Neural crest cell (in vitro differentiated cells): ENCODE measurements at regions not wholly inside any gene's neighbourhood (a gene's known extent, or its start where the extent isn't known, plus 50 kb on each side); places are given as distances from the start of the nearest gene placed in this dataset.
"Not testable (repeated sequence)": the region's sequence is repeated elsewhere in the genome, so short reads cannot be mapped to it uniquely, and the experiment has no call there.

ENCODE experiments used
- DNase-seq: peaks from one replicate; pipeline ENCODE4 v3.0.0; 2021; ENCODE audit warnings: low read depth, mixed read lengths, low spot score
- H3K27ac Mint-ChIP-seq: one replicate; pipeline ENCODE4 v1.8.0; 2021; ENCODE audit warnings: mild to moderate bottlenecking, mixed read lengths; ENCODE audit not compliant: unreplicated experiment
- H3K27me3 Mint-ChIP-seq: 2 replicates; pipeline ENCODE4 v1.8.0; 2021; ENCODE audit warnings: low read depth, mild to moderate bottlenecking, mixed read lengths
- H3K36me3 Mint-ChIP-seq: 2 replicates; pipeline ENCODE4 v1.8.0; 2021; ENCODE audit warnings: low read depth, mild to moderate bottlenecking, mixed read lengths
- H3K4me1 Mint-ChIP-seq: 2 replicates; pipeline ENCODE4 v1.8.0; 2021; ENCODE audit warnings: mixed read lengths
- H3K4me3 Mint-ChIP-seq: one replicate; pipeline ENCODE4 v1.8.0; 2021; ENCODE audit warnings: mild to moderate bottlenecking, mixed read lengths
- H3K9me3 Mint-ChIP-seq: 2 replicates; pipeline ENCODE4 v1.8.0; 2021; ENCODE audit warnings: mixed read lengths
- TF ChIP-seq, protein P1 (sequence below): fragments of 200-600 bp; sonication (generic); conservative IDR thresholded peaks from 2 replicates; pipeline ENCODE4 v1.5.0; 2021; ENCODE audit warnings: antibody characterized with exemption, mild to moderate bottlenecking

DNA sequence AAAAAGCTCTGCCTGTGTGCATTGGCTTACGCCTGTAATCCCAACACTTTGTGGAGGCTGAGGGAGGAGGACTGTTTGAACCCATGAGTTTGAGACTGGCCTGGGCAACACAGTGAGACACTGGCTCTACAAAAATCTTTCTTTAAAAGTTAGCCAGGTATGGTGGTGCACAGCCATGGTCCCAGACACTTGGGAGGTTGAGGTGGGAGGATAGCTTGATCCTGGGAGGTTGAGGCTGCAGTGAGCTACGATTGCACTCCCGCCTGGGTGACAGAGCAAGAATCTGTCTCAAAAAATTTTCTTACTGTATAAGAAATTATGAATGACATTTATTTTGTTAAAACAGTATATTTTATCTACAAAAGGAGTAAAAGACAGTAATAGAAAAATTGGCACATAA is 4468.9 kb upstream of the OR11H1 start:
- not testable (repeated sequence) for H3K27ac Mint-ChIP-seq, DNase-seq, H3K4me3 Mint-ChIP-seq, H3K4me1 Mint-ChIP-seq, H3K27me3 Mint-ChIP-seq
- Mint-ChIP-seq H3K9me3 (peaks cover 25% of the 10 kb centered on the region), H3K36me3 (peaks cover 17% of the 10 kb centered on the region)

DNA sequence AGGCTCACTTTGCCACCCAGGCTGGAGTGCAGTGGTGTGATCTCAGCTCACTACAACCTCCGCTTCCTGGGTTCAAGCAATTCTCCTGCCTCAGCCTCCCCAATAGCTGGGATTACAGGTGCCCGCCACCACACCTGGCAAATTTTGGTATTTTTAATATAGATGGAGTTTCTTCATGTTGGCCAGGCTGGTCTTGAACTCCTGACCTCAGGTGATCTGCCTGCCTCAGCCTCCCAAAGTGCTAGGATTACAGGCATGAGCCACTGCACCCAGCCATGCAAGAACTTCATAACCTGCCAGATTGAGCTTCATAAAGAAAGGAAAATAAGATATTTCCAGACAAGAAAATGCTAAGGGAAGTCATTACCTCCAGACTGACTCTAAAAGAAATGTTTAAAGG is 4467.2 kb upstream of the OR11H1 start:
- peaks cover 21% of the 10 kb centered on the region for H3K9me3 Mint-ChIP-seq
- not testable (repeated sequence) for H3K27me3 Mint-ChIP-seq, H3K4me1 Mint-ChIP-seq, DNase-seq, H3K4me3 Mint-ChIP-seq, H3K27ac Mint-ChIP-seq
- peaks cover 12% of the 10 kb centered on the region for H3K36me3 Mint-ChIP-seq

DNA sequence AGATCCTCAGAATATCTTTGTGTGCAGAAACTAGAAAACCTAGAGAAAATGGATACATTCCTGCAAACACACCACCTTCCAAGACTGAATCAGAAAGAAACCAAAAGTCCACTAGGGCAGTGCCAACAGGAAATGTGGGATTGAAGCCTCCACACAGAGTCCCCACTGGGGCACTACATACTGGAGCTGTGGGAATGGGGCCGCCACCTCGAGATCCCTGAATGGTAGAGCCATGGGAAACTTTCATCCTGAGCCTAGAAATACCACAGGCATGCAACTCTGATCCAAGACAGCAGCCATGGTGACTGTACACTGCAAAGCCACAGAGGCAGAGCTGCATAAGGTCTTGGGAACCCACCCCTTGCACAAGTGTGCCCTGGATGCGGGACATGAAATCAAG is 4465.5 kb upstream of the OR11H1 start:
- not testable (repeated sequence) for DNase-seq, H3K27ac Mint-ChIP-seq, H3K27me3 Mint-ChIP-seq, H3K4me1 Mint-ChIP-seq, H3K4me3 Mint-ChIP-seq
- peaks cover 17% of the 10 kb centered on the region for H3K36me3 Mint-ChIP-seq
- peaks cover 24% of the 10 kb centered on the region for H3K9me3 Mint-ChIP-seq

DNA sequence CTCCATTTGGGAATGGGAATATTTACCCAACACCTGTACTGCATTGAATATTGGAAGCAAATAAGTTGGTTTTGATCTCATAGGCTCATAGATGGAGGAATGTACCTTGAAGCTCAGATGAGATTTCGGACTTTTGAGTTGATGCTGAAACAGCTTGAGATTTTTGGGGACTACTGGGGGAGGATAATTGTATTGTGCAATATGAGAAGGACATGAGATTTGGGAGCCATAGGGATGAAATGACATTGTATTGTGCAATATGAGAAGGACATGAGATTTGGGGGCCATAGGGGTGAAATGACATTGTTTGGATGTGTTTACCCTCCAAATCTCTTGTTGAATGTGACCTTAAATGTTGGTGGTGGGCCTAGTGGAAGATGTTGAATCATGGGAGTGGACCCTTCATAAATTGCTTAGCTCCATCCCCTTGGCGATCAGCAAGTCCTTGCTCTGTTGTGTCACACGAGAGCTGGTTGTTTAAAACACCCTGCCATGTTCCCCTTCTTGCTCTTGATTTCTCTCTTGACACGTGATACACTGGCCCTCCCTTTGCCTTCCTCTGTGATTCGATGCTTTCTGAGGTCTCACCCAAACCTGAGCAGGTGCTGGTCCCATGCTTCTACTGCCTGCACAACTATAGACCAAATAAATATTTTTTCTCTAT is 4464.8 kb upstream of the OR11H1 start:
- H3K27ac Mint-ChIP-seq, H3K4me1 Mint-ChIP-seq, H3K4me3 Mint-ChIP-seq, H3K27me3 Mint-ChIP-seq, DNase-seq: not testable (repeated sequence)
- H3K36me3 Mint-ChIP-seq, result peaks cover 20% of the 10 kb centered on the region
- H3K9me3 Mint-ChIP-seq, result peaks cover 28% of the 10 kb centered on the region

DNA sequence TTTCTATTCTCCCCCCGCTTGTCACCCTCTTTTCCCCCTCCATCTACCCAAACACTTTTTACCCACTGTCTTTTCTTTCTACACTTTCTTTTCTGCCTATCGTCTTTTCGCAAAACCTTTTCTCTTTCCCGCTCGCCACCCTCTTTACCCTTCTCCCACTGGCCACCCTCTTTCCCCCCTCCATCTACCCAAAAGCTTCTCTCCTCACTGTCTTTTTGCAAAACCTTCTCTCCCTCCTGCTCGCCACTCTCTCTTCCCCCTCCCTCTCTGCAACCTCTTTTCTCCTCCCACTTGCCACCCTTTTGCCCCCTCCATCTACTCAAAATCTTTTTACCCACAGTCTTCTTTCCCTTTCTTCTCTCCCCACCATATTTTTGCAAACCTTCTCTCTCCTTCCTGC is 4462.8 kb upstream of the OR11H1 start:
- not testable (repeated sequence) for H3K4me1 Mint-ChIP-seq, H3K27me3 Mint-ChIP-seq, DNase-seq, H3K27ac Mint-ChIP-seq, H3K4me3 Mint-ChIP-seq
- H3K36me3 Mint-ChIP-seq, result peaks cover 20% of the 10 kb centered on the region
- H3K9me3 Mint-ChIP-seq, result peaks cover 28% of the 10 kb centered on the region

DNA sequence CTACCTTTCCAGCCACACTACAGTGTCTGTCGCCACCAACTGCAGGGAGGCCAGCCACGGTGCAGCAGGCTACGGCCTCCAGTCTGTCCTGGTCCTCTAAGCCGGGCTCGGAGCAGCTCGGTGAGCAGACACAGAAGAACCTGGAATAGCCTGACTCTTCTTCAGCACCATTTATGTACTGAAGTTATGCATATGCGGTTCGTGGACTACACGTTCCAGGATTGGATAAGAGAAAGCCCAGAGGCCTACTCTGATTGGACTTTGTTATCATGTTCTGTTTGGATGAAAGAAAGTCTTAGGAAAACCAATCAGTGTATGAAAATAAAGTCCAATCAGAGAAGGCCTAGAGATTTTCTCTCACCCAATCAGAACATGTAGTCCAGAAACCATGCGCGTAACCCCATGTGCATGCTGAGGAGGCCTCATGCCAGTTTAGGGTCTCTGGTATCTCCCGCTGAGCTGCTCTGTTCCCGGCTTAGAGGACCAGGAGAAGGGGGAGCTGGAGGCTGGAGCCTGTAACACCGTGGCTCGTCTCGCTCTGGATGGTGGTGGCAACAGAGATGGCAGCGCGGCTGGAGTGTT is 4462.0 kb upstream of the OR11H1 start:
- H3K9me3 Mint-ChIP-seq, result peaks cover 25% of the 10 kb centered on the region
- H3K27me3 Mint-ChIP-seq, H3K4me1 Mint-ChIP-seq, H3K4me3 Mint-ChIP-seq, H3K27ac Mint-ChIP-seq, DNase-seq: not testable (repeated sequence)
- H3K36me3 Mint-ChIP-seq, result peaks cover 18% of the 10 kb centered on the region

DNA sequence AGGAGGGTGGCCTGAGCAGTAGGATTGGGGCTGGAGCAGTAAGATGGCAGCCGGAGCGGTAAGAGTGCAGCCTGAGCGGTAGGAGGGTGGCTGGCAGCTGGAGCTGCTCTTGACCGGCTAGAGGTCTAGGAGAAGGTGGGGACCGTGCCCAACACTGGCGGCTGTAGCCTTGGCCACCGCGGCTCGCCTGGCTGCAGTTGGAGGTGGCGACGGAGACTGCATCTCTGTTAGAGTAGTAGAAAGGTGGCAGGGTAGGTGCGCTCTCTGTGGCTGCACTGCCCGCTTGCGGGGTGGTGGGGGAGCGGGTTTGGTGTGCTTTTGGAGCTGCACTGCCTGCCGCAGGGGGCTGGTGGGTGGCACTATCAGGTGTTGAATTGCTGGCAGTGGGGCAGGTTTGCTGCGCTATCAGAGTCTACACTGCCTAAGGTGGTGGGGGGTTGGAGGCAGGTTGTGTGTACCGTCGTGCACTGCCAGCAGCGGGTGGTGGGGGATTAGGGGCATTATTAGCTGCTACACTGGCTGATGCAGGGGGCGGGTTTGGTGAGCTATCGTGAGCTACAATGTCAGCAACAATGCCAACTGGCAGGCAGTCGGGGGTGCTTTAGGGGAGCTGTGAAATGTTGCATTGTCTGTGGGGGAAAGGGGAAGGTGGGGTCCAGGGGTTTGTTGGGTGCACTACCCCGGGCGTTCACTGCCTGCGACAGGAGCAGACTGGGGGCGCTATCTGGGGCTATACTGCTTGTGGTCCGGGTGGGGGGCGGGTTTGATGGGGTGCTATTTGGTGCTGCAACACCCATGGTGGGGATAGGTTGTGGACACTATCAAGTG is 4461.3 kb upstream of the OR11H1 start:
- no peaks in the 10 kb centered on the region for H3K27me3 Mint-ChIP-seq
- TF ChIP-seq, protein P1, sequence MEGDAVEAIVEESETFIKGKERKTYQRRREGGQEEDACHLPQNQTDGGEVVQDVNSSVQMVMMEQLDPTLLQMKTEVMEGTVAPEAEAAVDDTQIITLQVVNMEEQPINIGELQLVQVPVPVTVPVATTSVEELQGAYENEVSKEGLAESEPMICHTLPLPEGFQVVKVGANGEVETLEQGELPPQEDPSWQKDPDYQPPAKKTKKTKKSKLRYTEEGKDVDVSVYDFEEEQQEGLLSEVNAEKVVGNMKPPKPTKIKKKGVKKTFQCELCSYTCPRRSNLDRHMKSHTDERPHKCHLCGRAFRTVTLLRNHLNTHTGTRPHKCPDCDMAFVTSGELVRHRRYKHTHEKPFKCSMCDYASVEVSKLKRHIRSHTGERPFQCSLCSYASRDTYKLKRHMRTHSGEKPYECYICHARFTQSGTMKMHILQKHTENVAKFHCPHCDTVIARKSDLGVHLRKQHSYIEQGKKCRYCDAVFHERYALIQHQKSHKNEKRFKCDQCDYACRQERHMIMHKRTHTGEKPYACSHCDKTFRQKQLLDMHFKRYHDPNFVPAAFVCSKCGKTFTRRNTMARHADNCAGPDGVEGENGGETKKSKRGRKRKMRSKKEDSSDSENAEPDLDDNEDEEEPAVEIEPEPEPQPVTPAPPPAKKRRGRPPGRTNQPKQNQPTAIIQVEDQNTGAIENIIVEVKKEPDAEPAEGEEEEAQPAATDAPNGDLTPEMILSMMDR, result no peak
- H3K9me3 Mint-ChIP-seq, result peaks cover 23% of the 10 kb centered on the region
- no peak for DNase-seq
- no peak overlapping the region for H3K4me3 Mint-ChIP-seq
- H3K4me1 Mint-ChIP-seq, result no peaks in the 10 kb centered on the region
- no peak overlapping the region for H3K27ac Mint-ChIP-seq
- H3K36me3 Mint-ChIP-seq, result peaks cover 16% of the 10 kb centered on the region

DNA sequence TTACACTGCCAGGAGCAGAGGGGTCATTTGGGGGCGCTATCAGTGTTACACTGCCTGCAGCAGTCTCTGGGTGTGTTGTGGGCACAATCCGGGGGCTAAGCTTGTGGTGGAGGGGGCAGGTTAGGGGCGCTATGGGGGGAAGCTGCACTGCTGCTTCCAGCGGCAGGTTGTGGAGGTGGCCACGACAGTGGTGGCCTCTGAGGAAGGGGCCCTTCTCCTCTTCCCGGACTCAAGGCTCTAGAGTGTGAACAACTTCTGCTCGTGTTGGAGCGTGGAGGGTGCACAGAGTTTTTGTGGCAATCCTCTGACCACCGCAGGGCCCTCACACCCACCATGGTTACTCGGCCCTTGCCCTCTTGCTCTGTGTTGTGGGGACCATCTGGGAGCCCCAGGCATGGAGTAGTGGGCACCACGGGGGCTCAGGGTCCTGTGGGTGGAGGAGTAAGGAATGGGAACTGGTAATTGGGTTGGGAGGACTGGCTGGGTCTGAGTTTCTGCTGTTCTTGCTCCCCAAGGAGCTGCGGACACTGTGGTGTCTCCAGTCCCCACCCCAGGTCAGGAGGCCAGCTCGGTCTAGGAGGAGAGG is 4460.6 kb upstream of the OR11H1 start:
- H3K27me3 Mint-ChIP-seq, DNase-seq, H3K4me1 Mint-ChIP-seq, H3K27ac Mint-ChIP-seq, H3K4me3 Mint-ChIP-seq: not testable (repeated sequence)
- Mint-ChIP-seq H3K36me3 (peaks cover 16% of the 10 kb centered on the region), H3K9me3 (peaks cover 23% of the 10 kb centered on the region)

DNA sequence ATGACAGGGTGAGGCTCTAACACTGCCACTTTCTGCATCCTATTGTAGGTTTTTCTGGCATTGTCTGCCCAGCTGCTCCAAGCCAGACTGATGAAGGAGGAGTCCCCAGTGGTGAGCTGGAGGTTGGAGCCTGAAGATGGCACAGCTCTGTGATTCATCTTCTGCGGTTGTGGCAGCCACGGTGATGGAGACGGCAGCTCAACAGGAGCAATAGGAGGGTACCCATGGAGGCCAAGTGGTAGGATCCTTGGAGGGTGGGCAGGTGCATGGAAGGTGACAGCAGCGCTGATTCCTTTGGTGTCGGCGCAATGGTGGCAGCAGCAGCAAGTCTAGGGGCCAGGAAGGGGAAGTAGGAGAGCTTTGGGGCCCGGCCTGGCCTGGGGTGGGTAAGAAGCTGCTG is 4460.1 kb upstream of the OR11H1 start:
- H3K4me3 Mint-ChIP-seq, result not testable (repeated sequence)
- H3K9me3 Mint-ChIP-seq, result peaks cover 20% of the 10 kb centered on the region

DNA sequence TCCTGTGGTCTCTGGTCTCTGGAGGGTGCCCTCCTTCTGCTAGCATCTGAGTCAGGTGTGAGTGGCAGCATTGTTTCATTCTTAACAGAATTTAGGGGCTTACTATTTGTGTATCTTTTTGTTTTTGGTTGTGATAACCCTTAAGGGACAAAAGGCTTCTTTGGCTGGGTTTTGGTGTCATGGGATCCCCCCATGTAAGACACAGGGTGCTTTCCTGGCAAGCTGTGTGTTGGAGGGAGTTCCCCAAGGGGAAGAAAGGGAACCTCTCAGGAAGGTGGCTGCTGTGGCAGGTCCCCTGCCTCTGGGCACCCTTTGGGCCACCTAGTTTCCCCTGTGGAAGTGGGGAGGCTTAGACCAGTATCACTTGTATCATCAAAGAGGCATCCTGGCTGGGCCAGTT is 4459.6 kb upstream of the OR11H1 start:
- peaks cover 12% of the 10 kb centered on the region for H3K36me3 Mint-ChIP-seq
- H3K9me3 Mint-ChIP-seq, result peaks cover 15% of the 10 kb centered on the region

More for the DNA sequence above, 4460.1 kb upstream of the OR11H1 start:
- H3K36me3 Mint-ChIP-seq, result peaks cover 15% of the 10 kb centered on the region
- H3K27ac Mint-ChIP-seq, DNase-seq, H3K27me3 Mint-ChIP-seq, H3K4me1 Mint-ChIP-seq: not testable (repeated sequence)

More for the DNA sequence above, 4459.6 kb upstream of the OR11H1 start:
- not testable (repeated sequence) for H3K4me1 Mint-ChIP-seq, H3K27ac Mint-ChIP-seq, H3K27me3 Mint-ChIP-seq, DNase-seq, H3K4me3 Mint-ChIP-seq
